ENCODE measurements at regions not wholly inside any gene's neighbourhood (a gene's known extent, or its start where the extent isn't known, plus 50 kb on each side); places are given as distances from the start of the nearest gene placed in this dataset.
"Not testable (repeated sequence)": the region's sequence is repeated elsewhere in the genome, so short reads cannot be mapped to it uniquely, and the experiment has no call there.

DNA sequence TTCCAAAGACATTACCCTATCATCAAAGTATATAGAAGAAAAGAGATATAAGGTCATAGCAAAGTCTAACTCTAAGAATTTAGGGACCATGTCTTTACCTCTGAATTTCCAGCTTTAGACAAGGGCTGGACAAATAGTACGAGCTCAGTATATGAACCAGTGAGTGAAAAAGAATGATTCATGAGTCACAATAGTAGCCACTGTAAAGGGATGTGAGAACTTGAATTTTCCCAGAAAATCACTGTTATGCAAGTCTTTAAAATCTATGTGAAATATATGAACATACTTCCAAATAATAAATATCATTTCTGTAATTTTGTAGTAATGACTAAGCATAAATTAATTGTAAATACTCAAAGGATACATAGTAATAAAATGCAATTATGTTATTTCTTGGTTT lies 305.9 kb upstream of the PRR16 start:
- Histone ChIP-seq H3K27ac (ENCODE audit: low read length) (no peak overlapping the region), H3K9ac (ENCODE audit: low read depth, low read length) (no peak overlapping the region)

DNA sequence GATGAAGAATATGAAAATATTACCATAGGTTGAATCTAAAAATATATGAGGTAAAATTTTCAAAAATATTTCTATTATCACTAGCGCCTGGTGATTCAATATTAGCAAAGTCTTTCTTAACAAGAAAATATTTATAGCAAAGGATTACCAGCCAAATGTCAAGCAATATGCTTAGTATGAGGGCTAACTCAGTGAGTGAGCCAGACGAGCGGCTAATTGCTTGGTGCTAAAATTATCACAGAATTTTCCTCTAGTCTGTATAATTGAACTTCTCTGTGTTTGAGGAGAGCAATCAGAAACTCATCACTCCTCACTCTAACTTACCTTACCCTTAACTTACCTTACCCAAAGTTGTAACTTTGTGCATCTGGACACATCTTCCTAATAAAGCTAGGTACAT lies 304.9 kb upstream of the PRR16 start:
- H3K36me3 ChIP-seq (ENCODE audit: insufficient read depth, low read depth, low read length): no peaks in the 10 kb centered on the region
- H3K4me1 ChIP-seq (ENCODE audit: insufficient read depth, low read length): no peaks in the 10 kb centered on the region
- no peak overlapping the region for H3K27ac ChIP-seq (ENCODE audit: low read length)
- no peaks in the 10 kb centered on the region for H3K27me3 ChIP-seq (ENCODE audit: insufficient read depth, low read length)
- H3K4me3 ChIP-seq (ENCODE audit: low read length): no peak overlapping the region
- no peak overlapping the region for H3K9ac ChIP-seq (ENCODE audit: low read depth, low read length)
- H3K9me3 ChIP-seq (ENCODE audit: insufficient read depth, low read depth, low read length): no peaks in the 10 kb centered on the region

More for the DNA sequence above, 305.9 kb upstream of the PRR16 start:
- H3K9me3 ChIP-seq (ENCODE audit: insufficient read depth, low read depth, low read length): no peaks in the 10 kb centered on the region
- H3K4me1 ChIP-seq (ENCODE audit: insufficient read depth, low read length): no peaks in the 10 kb centered on the region
- H3K36me3 ChIP-seq (ENCODE audit: insufficient read depth, low read depth, low read length): no peaks in the 10 kb centered on the region
- no peaks in the 10 kb centered on the region for H3K27me3 ChIP-seq (ENCODE audit: insufficient read depth, low read length)
- no peak overlapping the region for H3K4me3 ChIP-seq (ENCODE audit: low read length)

DNA sequence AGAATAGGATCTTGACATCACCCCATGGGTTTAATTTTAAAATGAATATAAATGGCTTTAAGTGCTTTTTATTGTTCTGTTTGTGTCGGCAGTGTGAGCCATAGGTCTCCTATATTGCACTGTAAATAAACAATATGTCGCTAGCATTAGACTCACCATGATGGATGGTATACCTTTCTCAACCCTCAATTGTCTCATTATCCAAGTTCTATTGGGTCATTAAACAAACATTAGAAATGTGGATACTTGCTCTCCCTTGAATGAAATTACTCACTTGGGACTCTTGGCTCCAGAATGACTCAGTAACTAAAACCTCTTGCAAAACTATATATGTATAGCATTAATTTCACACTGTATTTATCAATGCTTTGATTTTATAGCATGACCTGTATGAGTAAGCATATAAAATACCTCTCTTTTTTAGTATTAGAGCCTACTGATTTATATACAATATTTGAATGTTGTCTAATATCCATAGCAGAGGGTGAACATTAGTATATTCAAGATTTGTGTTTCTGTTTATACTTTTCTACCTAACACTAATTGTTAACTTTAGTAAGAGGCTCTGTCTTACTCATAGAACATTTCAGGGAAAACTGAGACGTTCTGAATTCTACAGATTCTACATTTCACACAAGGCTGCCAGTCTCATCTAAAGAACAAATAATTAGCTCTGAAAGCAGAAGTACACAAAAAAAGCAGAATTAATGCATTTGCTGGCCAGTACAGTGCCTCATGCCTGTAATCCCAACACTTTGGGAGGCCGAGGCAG lies 303.8 kb upstream of the PRR16 start:
- Histone ChIP-seq H3K27ac (ENCODE audit: low read length) (no peak overlapping the region), H3K4me3 (ENCODE audit: low read length) (no peak overlapping the region), H3K27me3 (ENCODE audit: insufficient read depth, low read length) (no peaks in the 10 kb centered on the region), H3K36me3 (ENCODE audit: insufficient read depth, low read depth, low read length) (no peaks in the 10 kb centered on the region), H3K9me3 (ENCODE audit: insufficient read depth, low read depth, low read length) (no peaks in the 10 kb centered on the region), H3K4me1 (ENCODE audit: insufficient read depth, low read length) (no peaks in the 10 kb centered on the region), H3K9ac (ENCODE audit: low read depth, low read length) (no peak overlapping the region)

DNA sequence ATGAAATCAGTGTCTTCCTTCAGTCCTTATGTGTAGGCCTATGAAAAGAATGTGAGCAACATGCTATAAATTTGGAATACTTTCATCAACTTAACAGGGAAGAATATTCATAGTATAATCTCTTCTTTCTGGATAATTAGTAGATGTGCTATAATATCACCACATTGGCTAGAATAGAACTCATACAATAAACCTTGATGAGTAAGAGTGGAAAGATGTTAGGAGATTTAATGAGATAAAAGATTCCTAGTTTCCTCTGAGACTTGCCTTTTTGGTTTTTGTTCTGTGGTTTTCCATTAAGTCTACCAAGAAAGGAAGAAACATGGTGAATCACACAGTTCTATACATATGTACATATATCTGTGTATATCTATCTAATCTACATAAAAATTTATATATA lies 301.8 kb upstream of the PRR16 start:
- H3K4me3 ChIP-seq (ENCODE audit: low read length): no peak overlapping the region
- H3K27ac ChIP-seq (ENCODE audit: low read length): no peak overlapping the region
- H3K36me3 ChIP-seq (ENCODE audit: insufficient read depth, low read depth, low read length): no peaks in the 10 kb centered on the region
- no peaks in the 10 kb centered on the region for H3K4me1 ChIP-seq (ENCODE audit: insufficient read depth, low read length)
- no peak overlapping the region for H3K9ac ChIP-seq (ENCODE audit: low read depth, low read length)
- no peaks in the 10 kb centered on the region for H3K27me3 ChIP-seq (ENCODE audit: insufficient read depth, low read length)
- no peaks in the 10 kb centered on the region for H3K9me3 ChIP-seq (ENCODE audit: insufficient read depth, low read depth, low read length)

DNA sequence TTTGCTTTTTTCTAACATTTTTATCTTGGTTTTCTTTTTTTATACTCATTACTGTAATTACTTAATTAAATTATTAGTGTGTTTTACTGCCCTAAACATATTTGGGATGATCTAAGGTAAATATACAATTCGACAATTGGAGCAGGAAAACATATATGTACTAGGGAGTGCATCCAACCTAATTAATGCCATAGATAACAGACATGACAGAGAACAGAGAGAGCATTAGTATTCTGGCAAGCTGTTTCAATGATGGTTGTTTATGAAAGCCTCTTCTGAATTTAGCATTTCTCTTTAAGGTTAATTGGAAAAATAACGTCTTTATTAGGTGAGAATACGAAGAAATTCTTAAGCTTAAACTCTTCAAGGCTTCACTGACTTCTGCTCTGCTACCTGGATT lies 300.1 kb upstream of the PRR16 start:
- Histone ChIP-seq H3K27ac (ENCODE audit: low read length) (no peak overlapping the region), H3K36me3 (ENCODE audit: insufficient read depth, low read depth, low read length) (no peaks in the 10 kb centered on the region), H3K4me1 (ENCODE audit: insufficient read depth, low read length) (no peaks in the 10 kb centered on the region), H3K9ac (ENCODE audit: low read depth, low read length) (no peak overlapping the region), H3K27me3 (ENCODE audit: insufficient read depth, low read length) (no peaks in the 10 kb centered on the region), H3K4me3 (ENCODE audit: low read length) (no peak overlapping the region), H3K9me3 (ENCODE audit: insufficient read depth, low read depth, low read length) (no peaks in the 10 kb centered on the region)

DNA sequence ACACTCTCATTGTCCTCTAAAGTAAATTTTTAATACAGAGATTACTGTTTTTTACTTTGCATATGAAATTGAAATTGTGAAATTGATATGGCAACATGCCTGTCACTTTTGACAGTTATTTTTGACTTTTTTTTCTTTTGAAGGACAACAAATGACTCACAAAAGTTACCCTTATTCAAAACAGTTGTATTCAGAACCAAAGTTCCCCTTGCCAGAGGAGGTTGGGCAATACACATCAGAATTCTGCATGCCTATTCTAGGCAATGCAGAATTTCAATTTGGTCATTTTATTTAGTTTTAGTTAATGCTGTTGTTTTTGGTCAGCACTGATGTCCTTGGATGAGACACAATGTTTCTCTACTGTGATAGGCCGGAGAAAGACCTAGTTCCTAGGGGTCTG lies 299.1 kb upstream of the PRR16 start:
- no peaks in the 10 kb centered on the region for H3K27me3 ChIP-seq (ENCODE audit: insufficient read depth, low read length)
- no peak overlapping the region for H3K27ac ChIP-seq (ENCODE audit: low read length)
- no peaks in the 10 kb centered on the region for H3K9me3 ChIP-seq (ENCODE audit: insufficient read depth, low read depth, low read length)
- no peaks in the 10 kb centered on the region for H3K36me3 ChIP-seq (ENCODE audit: insufficient read depth, low read depth, low read length)
- H3K9ac ChIP-seq (ENCODE audit: low read depth, low read length): no peak overlapping the region
- H3K4me1 ChIP-seq (ENCODE audit: insufficient read depth, low read length): no peaks in the 10 kb centered on the region
- H3K4me3 ChIP-seq (ENCODE audit: low read length): no peak overlapping the region

DNA sequence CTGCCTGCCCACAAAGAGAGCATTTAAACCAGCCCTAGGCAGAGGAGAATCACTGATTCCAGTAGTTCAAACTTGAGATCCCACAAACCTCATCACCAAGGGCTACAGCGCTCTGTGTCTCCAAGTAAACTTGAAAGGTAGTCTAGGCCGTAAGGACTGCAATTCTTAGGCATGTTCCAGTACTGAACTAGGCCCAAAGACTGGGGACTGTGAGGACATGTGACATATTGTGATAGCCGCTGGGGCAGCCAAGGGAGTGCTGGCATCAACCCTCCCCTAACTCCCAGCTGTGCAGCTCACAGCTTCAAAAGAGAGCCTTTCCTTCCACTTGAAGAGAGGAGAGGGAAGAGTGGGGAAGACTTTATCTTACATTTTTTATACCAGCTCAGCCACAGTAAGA lies 291.0 kb upstream of the PRR16 start:
- H3K27me3 ChIP-seq (ENCODE audit: insufficient read depth, low read length): no peaks in the 10 kb centered on the region
- H3K4me3 ChIP-seq (ENCODE audit: low read length): no peak overlapping the region
- no peak overlapping the region for H3K9ac ChIP-seq (ENCODE audit: low read depth, low read length)
- no peak overlapping the region for H3K27ac ChIP-seq (ENCODE audit: low read length)
- no peaks in the 10 kb centered on the region for H3K4me1 ChIP-seq (ENCODE audit: insufficient read depth, low read length)
- no peaks in the 10 kb centered on the region for H3K36me3 ChIP-seq (ENCODE audit: insufficient read depth, low read depth, low read length)
- no peaks in the 10 kb centered on the region for H3K9me3 ChIP-seq (ENCODE audit: insufficient read depth, low read depth, low read length)

DNA sequence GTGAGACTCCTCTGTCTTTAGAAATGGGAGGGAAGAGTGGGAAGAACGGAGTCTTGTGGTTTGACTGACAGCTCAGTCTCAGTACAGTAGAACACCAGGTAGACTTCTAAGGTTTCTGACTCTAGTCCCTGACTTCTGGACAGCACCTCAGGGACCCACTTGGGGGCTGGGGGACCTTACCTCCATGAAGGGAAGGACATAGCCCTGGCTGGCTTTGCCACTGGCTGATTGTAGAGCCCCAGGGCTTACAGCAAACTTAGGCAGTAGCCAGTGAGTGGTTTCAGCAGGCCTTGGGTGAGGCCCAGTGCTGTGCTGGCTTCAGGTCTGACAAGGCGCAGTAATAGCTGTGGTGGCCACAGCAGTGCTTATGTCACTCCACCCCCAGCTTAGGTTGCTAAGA lies 290.0 kb upstream of the PRR16 start:
- Histone ChIP-seq H3K27me3 (ENCODE audit: insufficient read depth, low read length) (no peaks in the 10 kb centered on the region), H3K9ac (ENCODE audit: low read depth, low read length) (no peak overlapping the region), H3K9me3 (ENCODE audit: insufficient read depth, low read depth, low read length) (no peaks in the 10 kb centered on the region), H3K4me1 (ENCODE audit: insufficient read depth, low read length) (no peaks in the 10 kb centered on the region), H3K36me3 (ENCODE audit: insufficient read depth, low read depth, low read length) (no peaks in the 10 kb centered on the region), H3K27ac (ENCODE audit: low read length) (no peak overlapping the region), H3K4me3 (ENCODE audit: low read length) (no peak overlapping the region)

DNA sequence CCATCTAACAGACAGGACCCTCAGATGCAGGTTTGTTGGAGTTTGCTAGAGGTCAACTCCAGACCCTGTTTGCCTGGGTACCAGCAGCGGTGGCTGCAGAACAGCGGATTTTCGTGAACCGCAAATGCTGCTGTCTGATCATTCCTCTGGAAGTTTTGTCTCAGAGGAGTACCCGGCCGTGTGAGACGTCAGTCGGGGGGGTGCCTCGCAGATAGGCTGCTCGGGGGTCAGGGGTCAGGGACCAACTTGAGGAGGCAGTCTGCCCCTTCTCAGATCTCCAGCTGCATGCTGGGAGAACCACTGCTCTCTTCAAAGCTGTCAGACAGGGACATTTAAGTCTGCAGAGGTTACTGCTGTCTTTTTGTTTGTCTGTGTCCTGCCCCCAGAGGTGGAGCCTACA lies 282.9 kb upstream of the PRR16 start:
- not testable (repeated sequence) for H3K9ac ChIP-seq (ENCODE audit: low read depth, low read length); H3K27me3 ChIP-seq (ENCODE audit: insufficient read depth, low read length); H3K9me3 ChIP-seq (ENCODE audit: insufficient read depth, low read depth, low read length); H3K36me3 ChIP-seq (ENCODE audit: insufficient read depth, low read depth, low read length); H3K27ac ChIP-seq (ENCODE audit: low read length); H3K4me1 ChIP-seq (ENCODE audit: insufficient read depth, low read length); H3K4me3 ChIP-seq (ENCODE audit: low read length)

DNA sequence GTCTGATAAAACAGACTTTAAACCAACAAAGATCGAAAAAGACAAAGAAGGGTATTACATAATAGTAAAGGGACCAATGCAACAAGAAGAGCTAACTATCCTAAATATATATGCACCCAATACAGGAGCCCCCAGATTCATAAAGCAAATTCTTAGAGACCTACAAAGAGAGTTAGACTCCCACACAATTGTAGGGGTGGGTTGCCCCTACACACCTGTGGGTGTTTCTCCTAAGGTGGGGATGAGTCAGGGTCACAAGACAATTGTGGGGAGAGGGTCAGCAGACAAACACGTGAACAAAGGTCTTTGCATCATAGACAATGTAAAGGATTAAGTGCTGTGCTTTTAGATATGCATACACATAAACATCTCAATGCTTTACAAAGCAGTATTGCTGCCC lies 269.4 kb upstream of the PRR16 start:
- not testable (repeated sequence) for H3K4me1 ChIP-seq (ENCODE audit: insufficient read depth, low read length); H3K9me3 ChIP-seq (ENCODE audit: insufficient read depth, low read depth, low read length); H3K36me3 ChIP-seq (ENCODE audit: insufficient read depth, low read depth, low read length); H3K9ac ChIP-seq (ENCODE audit: low read depth, low read length); H3K4me3 ChIP-seq (ENCODE audit: low read length); H3K27ac ChIP-seq (ENCODE audit: low read length)
- peaks cover 26% of the 10 kb centered on the region; the same call in 1 of the 2 replicates for H3K27me3 ChIP-seq (ENCODE audit: insufficient read depth, low read length)

DNA sequence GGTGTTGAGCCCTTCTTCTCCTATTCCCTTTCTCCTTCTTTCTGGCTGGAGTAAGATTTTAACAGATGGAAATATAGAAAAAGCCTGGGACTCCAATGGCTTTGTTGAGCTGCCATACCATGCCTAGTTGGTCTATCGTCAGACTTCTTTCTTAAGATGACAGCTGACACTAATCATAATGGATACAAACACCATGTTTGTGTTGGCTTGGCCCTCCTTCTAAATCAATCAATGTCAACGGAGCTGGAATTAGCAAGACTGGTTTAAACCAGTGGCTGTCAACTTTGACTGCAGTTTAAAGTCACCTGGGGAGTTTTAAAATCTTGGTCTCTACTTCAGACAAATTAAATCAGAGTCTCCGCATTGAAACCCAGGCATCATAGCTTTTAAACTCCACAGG lies 264.5 kb upstream of the PRR16 start:
- H3K4me1 ChIP-seq (ENCODE audit: insufficient read depth, low read length): no peaks in the 10 kb centered on the region
- no peaks in the 10 kb centered on the region for H3K9me3 ChIP-seq (ENCODE audit: insufficient read depth, low read depth, low read length)
- no peak overlapping the region for H3K27ac ChIP-seq (ENCODE audit: low read length)
- H3K4me3 ChIP-seq (ENCODE audit: low read length): no peak overlapping the region
- H3K27me3 ChIP-seq (ENCODE audit: insufficient read depth, low read length): peaks cover 9% of the 10 kb centered on the region; the same call in 1 of the 2 replicates
- H3K9ac ChIP-seq (ENCODE audit: low read depth, low read length): no peak overlapping the region
- no peaks in the 10 kb centered on the region for H3K36me3 ChIP-seq (ENCODE audit: insufficient read depth, low read depth, low read length)

DNA sequence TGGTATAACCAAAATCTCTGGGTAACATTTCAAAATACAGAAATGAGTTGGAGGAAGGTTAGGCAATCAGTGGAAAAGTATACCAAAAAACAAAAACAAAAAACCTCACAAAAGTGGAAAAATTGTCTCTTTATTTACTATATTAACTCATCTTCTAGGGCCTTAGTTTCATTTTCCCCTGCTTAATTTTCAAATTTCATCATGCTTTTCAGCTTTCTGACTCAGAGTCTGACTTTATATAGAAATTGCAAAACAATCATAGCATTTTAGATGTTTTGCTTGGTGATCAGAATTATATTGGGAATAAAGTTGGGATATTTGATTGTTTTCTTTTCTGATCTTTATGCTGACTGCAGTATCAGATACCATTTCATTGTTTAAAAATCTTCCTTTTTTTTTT lies 257.0 kb upstream of the PRR16 start:
- Histone ChIP-seq H3K27me3 (ENCODE audit: insufficient read depth, low read length) (no peaks in the 10 kb centered on the region), H3K4me3 (ENCODE audit: low read length) (no peak overlapping the region), H3K4me1 (ENCODE audit: insufficient read depth, low read length) (no peaks in the 10 kb centered on the region), H3K27ac (ENCODE audit: low read length) (no peak overlapping the region), H3K9me3 (ENCODE audit: insufficient read depth, low read depth, low read length) (no peaks in the 10 kb centered on the region), H3K9ac (ENCODE audit: low read depth, low read length) (no peak overlapping the region), H3K36me3 (ENCODE audit: insufficient read depth, low read depth, low read length) (no peaks in the 10 kb centered on the region)
